ENCODE measurements at regions not wholly inside any gene's neighbourhood (a gene's known extent, or its start where the extent isn't known, plus 50 kb on each side); places are given as distances from the start of the nearest gene placed in this dataset.

GRCh38 chr4:13268703-13269102, 215.4 kb downstream of the RAB28 start:
- no peaks in the 10 kb centered on the region for H3K9me1 ChIP-seq (ENCODE audit: control insufficient read depth, extremely low read depth, insufficient read depth, low read length)

GRCh38 chr4:13268165-13268564, 216.0 kb downstream of the RAB28 start:
- no peaks in the 10 kb centered on the region for H3K27me3 ChIP-seq (ENCODE audit: control insufficient read depth, extremely low read depth, insufficient read depth, low read length)

More at GRCh38 chr4:13268703-13269102, 215.4 kb downstream of the RAB28 start:
- no peak overlapping the region for H3K4me3 ChIP-seq (ENCODE audit: control insufficient read depth in 2 of 3, extremely low read depth in 1 of 3, insufficient read depth in 2 of 3, low read depth in 1 of 3, low read length in 3 of 3)
- H3K4me2 ChIP-seq (ENCODE audit: control insufficient read depth, extremely low read depth, insufficient read depth, low read depth, low read length) = no peak overlapping the region
- no peak overlapping the region for H3K27ac ChIP-seq (ENCODE audit: control insufficient read depth, insufficient read depth, low read length)
- DNase-seq (ENCODE audit: low read depth, low spot score) (no peak), FAIRE-seq (no peak)
- no peak overlapping the region for H2AFZ ChIP-seq (ENCODE audit: control insufficient read depth, low read length)
- H3K9me3 ChIP-seq (ENCODE audit: control insufficient read depth, low read depth, low read length) = no peaks in the 10 kb centered on the region
- no peaks in the 10 kb centered on the region for H3K4me1 ChIP-seq (ENCODE audit: control insufficient read depth, extremely low read depth, insufficient read depth, low read length)
- no peaks in the 10 kb centered on the region for H3K79me2 ChIP-seq (ENCODE audit: control insufficient read depth, insufficient read depth, low read length)
- TF ChIP-seq CTCF (optimal IDR thresholded peaks at IDR 0.05 in 1 of 3, IDR thresholded peaks at IDR 0.05 in 1 of 3, conservative IDR thresholded peaks at IDR 0.05 in 1 of 3; ENCODE audit: extremely low read depth in 1 of 3, insufficient read depth in 2 of 3, low read length in 3 of 3) (no peak), EZH2 (IDR thresholded peaks at IDR 0.05; ENCODE audit: low read length) (no peak)
- H3K27me3 ChIP-seq (ENCODE audit: control insufficient read depth, extremely low read depth, insufficient read depth, low read length) = no peaks in the 10 kb centered on the region
- H3K9ac ChIP-seq (ENCODE audit: control insufficient read depth, extremely low read depth, insufficient read depth, low read length) = no peak overlapping the region
- H4K20me1 ChIP-seq (ENCODE audit: control insufficient read depth, extremely low read depth, insufficient read depth, low read length) = no peaks in the 10 kb centered on the region
- dilution Hi-C loops (cut with MboI; ENCODE audit: extremely low pct_ligation_motif_present, low sequenced_read_pairs) = no loop called here
- no peaks in the 10 kb centered on the region for H3K36me3 ChIP-seq (ENCODE audit: control insufficient read depth in 2 of 2, extremely low read depth in 1 of 2, insufficient read depth in 2 of 2, low read length in 2 of 2)

More at GRCh38 chr4:13268165-13268564, 216.0 kb downstream of the RAB28 start:
- H3K9me1 ChIP-seq (ENCODE audit: control insufficient read depth, extremely low read depth, insufficient read depth, low read length) = no peaks in the 10 kb centered on the region
- H3K27ac ChIP-seq (ENCODE audit: control insufficient read depth, insufficient read depth, low read length) = no peak overlapping the region
- TF ChIP-seq EZH2 (IDR thresholded peaks at IDR 0.05; ENCODE audit: low read length) (no peak), CTCF (optimal IDR thresholded peaks at IDR 0.05 in 1 of 3, IDR thresholded peaks at IDR 0.05 in 1 of 3, conservative IDR thresholded peaks at IDR 0.05 in 1 of 3; ENCODE audit: extremely low read depth in 1 of 3, insufficient read depth in 2 of 3, low read length in 3 of 3) (no peak)
- H2AFZ ChIP-seq (ENCODE audit: control insufficient read depth, low read length) = no peak overlapping the region
- H3K9ac ChIP-seq (ENCODE audit: control insufficient read depth, extremely low read depth, insufficient read depth, low read length) = no peak overlapping the region
- H3K79me2 ChIP-seq (ENCODE audit: control insufficient read depth, insufficient read depth, low read length) = no peaks in the 10 kb centered on the region
- H3K9me3 ChIP-seq (ENCODE audit: control insufficient read depth, low read depth, low read length) = no peaks in the 10 kb centered on the region
- no peak overlapping the region for H3K4me3 ChIP-seq (ENCODE audit: control insufficient read depth in 2 of 3, extremely low read depth in 1 of 3, insufficient read depth in 2 of 3, low read depth in 1 of 3, low read length in 3 of 3)
- H3K4me1 ChIP-seq (ENCODE audit: control insufficient read depth, extremely low read depth, insufficient read depth, low read length) = no peaks in the 10 kb centered on the region
- no peaks in the 10 kb centered on the region for H4K20me1 ChIP-seq (ENCODE audit: control insufficient read depth, extremely low read depth, insufficient read depth, low read length)
- FAIRE-seq (no peak), DNase-seq (ENCODE audit: low read depth, low spot score) (no peak)
- dilution Hi-C loops (cut with MboI; ENCODE audit: extremely low pct_ligation_motif_present, low sequenced_read_pairs) = no loop called here
- H3K36me3 ChIP-seq (ENCODE audit: control insufficient read depth in 2 of 2, extremely low read depth in 1 of 2, insufficient read depth in 2 of 2, low read length in 2 of 2) = no peaks in the 10 kb centered on the region
- no peak overlapping the region for H3K4me2 ChIP-seq (ENCODE audit: control insufficient read depth, extremely low read depth, insufficient read depth, low read depth, low read length)

Data from keratinocyte (primary cell).